Lower lobe of right lung (tissue), 2 donors: ENCODE measurements at regions not wholly inside any gene's neighbourhood (a gene's known extent, or its start where the extent isn't known, plus 50 kb on each side); places are given as distances from the start of the nearest gene placed in this dataset.

Experiments
- ATAC-seq, 2 donors: fragments of 200-7000 bp; cut with Tn5 transposase; one replicate each; pipeline ENCODE4 v1.9.1; 2020 to 2022; ENCODE audit warnings: mild to moderate bottlenecking in 2 of 2, moderate library complexity in 2 of 2
- DNase-seq: peaks from one replicate; pipeline ENCODE4 v3.0.0-alpha.2; 2020
- H3K27ac ChIP-seq: fragments of 200-600 bp; one replicate; pipeline ENCODE4 v1.8.0; 2022
- H3K27me3 ChIP-seq: fragments of 200-600 bp; one replicate; pipeline ENCODE4 v1.8.0; 2022; ENCODE audit warnings: low read depth
- H3K36me3 ChIP-seq: fragments of 200-600 bp; one replicate; pipeline ENCODE4 v1.8.0; 2022; ENCODE audit warnings: mild to moderate bottlenecking
- H3K4me1 ChIP-seq: fragments of 200-600 bp; one replicate; pipeline ENCODE4 v1.8.0; 2022
- H3K4me3 ChIP-seq: fragments of 200-600 bp; one replicate; pipeline ENCODE4 v1.8.0; 2022; ENCODE audit warnings: mild to moderate bottlenecking
- H3K9me3 ChIP-seq: fragments of 200-600 bp; one replicate; pipeline ENCODE4 v1.8.0; 2022
- intact Hi-C: fragments of 100-400 bp; cut with DNase I; formaldehyde crosslinking; loops from one replicate; pipeline ENCODE4 v1.11.0; 2022
- TF ChIP-seq, protein P1 (sequence below): fragments of 200-600 bp; IDR thresholded peaks from one replicate; pipeline ENCODE4 v1.8.0; 2022; ENCODE audit warnings: antibody characterized with exemption, mild to moderate bottlenecking
- donor health status: DM: no; HTN: yes; CAD: no; lungs with severe emphysema.

DNA sequence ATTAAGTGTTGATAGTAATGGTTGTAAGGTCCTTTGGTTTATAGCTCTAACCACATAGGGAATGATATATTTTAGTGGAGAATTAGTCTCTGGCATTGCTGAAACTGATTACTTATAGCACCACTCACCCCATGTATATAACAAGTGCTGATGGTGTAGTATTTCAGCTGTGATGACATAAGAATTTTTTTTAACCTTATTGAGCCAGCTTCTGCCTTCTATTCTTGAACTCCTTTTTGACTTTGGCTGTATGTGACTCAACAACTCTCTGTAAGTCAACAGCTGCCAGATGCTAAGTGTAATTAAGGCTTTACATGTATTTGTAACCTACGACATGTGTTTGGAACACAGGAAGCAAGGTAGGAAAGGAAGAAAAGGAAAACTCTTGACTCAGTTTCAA is 929.6 kb upstream of the WWC1 start:
- Histone ChIP-seq H3K4me1 (no peaks in the 10 kb centered on the region), H3K4me3 (no peak overlapping the region), H3K36me3 (no peaks in the 10 kb centered on the region), H3K9me3 (peaks cover 18% of the 10 kb centered on the region), H3K27ac (no peak overlapping the region), H3K27me3 (no peaks in the 10 kb centered on the region)
- intact Hi-C loops: no loop called here
- TF ChIP-seq, protein P1, sequence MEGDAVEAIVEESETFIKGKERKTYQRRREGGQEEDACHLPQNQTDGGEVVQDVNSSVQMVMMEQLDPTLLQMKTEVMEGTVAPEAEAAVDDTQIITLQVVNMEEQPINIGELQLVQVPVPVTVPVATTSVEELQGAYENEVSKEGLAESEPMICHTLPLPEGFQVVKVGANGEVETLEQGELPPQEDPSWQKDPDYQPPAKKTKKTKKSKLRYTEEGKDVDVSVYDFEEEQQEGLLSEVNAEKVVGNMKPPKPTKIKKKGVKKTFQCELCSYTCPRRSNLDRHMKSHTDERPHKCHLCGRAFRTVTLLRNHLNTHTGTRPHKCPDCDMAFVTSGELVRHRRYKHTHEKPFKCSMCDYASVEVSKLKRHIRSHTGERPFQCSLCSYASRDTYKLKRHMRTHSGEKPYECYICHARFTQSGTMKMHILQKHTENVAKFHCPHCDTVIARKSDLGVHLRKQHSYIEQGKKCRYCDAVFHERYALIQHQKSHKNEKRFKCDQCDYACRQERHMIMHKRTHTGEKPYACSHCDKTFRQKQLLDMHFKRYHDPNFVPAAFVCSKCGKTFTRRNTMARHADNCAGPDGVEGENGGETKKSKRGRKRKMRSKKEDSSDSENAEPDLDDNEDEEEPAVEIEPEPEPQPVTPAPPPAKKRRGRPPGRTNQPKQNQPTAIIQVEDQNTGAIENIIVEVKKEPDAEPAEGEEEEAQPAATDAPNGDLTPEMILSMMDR: no peak
- no peak for ATAC-seq
- no peak for DNase-seq

DNA sequence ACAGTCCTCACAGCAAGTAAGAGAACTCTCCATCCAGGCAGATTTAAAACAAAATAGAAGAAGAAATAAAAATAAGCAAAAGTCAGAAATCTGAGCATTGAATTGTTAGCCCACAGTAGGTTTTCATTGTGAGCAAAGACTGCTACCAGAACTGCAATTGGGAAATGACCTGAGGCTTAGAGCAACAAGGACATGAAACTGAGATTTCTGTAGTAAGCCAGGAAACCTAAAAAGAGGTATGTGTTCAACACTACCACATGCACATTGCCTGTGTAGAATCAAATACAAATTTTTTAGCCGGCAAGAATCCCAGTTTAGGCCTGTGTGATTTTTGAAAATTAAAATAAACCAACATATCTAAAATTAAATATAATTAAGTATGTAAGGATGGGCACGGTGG is 928.4 kb upstream of the WWC1 start:
- ATAC-seq: no peak
- H3K4me3 ChIP-seq: no peak overlapping the region
- H3K9me3 ChIP-seq: peaks cover 18% of the 10 kb centered on the region
- TF ChIP-seq, protein P1: no peak
- H3K4me1 ChIP-seq: no peaks in the 10 kb centered on the region
- H3K27ac ChIP-seq: no peak overlapping the region
- no peak for DNase-seq
- H3K36me3 ChIP-seq: no peaks in the 10 kb centered on the region
- intact Hi-C loops: no loop called here
- H3K27me3 ChIP-seq: no peaks in the 10 kb centered on the region

DNA sequence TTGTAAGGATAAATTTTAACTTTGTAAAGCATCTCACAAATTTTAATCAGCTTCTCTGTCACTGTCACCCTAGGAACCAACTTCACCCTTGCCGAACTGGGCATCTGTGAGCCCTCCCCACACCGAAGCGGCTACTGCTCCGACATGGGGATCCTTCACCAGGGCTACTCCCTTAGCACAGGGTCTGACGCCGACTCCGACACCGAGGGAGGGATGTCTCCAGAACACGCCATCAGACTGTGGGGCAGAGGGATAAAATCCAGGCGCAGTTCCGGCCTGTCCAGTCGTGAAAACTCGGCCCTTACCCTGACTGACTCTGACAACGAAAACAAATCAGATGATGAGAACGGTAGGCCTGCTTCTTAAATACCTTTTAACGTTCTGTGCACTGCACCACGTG is 916.3 kb upstream of the WWC1 start:
- Histone ChIP-seq H3K9me3 (no peaks in the 10 kb centered on the region), H3K4me1 (no peaks in the 10 kb centered on the region), H3K27me3 (no peaks in the 10 kb centered on the region), H3K27ac (no peak overlapping the region), H3K36me3 (no peaks in the 10 kb centered on the region), H3K4me3 (no peak overlapping the region)
- intact Hi-C loops: no loop called here
- no peak for DNase-seq
- TF ChIP-seq, protein P1: no peak
- no peak for ATAC-seq

DNA sequence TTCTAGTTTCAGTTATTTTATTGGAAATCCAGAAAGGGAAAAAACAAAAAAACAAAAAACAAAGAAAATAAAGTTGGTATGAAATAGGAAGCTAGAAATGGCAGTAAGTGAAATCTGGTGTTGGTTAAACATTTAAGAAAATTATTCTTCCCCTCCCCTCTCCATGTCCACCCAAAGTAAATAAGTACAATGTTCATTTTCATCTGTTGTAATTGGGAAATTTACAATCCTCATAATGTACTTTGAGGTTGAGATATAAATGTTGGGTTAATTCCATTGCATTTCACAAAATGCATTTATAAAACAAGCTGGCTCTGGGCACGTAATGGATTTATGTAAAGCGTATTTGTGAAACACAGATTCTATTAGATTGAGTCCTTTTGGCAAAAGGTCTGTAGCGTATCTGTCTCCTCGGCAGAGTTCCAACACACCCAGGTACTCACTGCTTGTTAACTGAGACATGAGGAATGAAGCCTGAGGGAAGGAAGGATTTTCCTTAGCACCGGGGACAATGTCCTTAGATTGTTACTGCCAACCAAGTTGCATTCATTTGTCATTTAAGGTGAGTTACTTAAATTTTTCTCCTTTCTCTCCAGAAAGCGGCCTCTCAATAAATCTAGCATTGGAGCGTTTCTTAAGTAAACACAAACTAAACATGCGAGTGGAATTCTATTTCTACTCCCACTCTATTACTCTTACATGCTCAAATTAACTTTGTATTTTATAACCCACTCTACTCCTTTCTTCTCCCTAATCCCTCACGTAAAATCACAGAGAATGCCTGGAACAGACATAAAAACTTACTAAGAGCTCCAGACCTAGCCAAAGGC is 912.3 kb upstream of the WWC1 start:
- Histone ChIP-seq H3K4me1 (no peaks in the 10 kb centered on the region), H3K9me3 (no peaks in the 10 kb centered on the region), H3K27ac (no peak overlapping the region), H3K27me3 (no peaks in the 10 kb centered on the region), H3K36me3 (no peaks in the 10 kb centered on the region), H3K4me3 (no peak overlapping the region)
- DNase-seq (no peak), ATAC-seq (no peak)
- TF ChIP-seq, protein P1: no peak
- intact Hi-C loops: no loop called here

DNA sequence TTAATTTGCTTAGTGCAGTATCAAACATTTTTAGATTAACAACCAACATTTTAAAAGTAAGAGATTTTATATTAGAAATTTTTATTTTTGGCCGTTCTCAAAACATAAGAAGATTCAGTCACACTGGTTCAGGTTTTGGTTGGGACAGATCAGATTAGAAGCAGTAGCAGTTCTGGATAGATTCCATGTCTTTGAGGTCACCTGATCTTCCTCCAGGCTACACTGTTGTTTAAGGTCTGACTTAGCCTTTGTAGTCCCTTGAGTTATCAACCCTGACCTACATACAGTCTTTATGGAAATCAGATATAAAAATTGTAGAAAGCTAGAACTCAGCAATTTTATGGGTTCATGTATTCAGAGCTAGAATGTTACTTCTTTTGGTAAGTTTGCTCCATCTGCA is 910.0 kb upstream of the WWC1 start:
- Histone ChIP-seq H3K9me3 (no peaks in the 10 kb centered on the region), H3K27me3 (no peaks in the 10 kb centered on the region), H3K4me1 (no peaks in the 10 kb centered on the region), H3K36me3 (no peaks in the 10 kb centered on the region), H3K4me3 (no peak overlapping the region), H3K27ac (no peak overlapping the region)
- ATAC-seq: no peak
- TF ChIP-seq, protein P1: no peak
- no peak for DNase-seq
- intact Hi-C loops: no loop called here
